ENCODE measurements at regions not wholly inside any gene's neighbourhood (a gene's known extent, or its start where the extent isn't known, plus 50 kb on each side); places are given as distances from the start of the nearest gene placed in this dataset.
"Not testable (repeated sequence)": the region's sequence is repeated elsewhere in the genome, so short reads cannot be mapped to it uniquely, and the experiment has no call there.

DNA sequence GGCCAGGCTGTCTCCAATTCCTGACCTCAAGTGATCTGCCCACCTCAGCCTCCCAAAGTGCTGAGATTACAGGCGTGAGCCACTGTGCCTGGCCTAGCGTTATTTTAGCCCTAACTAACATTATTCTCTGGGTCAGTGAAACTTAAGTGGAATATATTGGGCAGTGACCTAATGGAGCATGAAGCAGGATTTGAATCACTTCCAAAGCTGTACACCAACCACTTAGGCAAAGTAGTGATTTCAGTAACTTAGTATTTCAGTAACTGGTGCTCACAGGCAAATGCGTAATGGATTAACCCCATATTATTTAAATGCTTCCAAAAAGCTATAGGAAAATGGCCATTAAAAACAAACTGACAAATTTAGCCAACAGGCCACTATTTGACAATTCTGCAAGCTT is 142.6 kb downstream of the FAM72B start:
- H3K9me3 ChIP-seq; intact Hi-C loops (cut with DNase I); H3K27me3 ChIP-seq; H3K4me1 ChIP-seq; H3K27ac ChIP-seq; H3K4me3 ChIP-seq; DNase-seq; H3K36me3 ChIP-seq; ATAC-seq: not testable (repeated sequence)

DNA sequence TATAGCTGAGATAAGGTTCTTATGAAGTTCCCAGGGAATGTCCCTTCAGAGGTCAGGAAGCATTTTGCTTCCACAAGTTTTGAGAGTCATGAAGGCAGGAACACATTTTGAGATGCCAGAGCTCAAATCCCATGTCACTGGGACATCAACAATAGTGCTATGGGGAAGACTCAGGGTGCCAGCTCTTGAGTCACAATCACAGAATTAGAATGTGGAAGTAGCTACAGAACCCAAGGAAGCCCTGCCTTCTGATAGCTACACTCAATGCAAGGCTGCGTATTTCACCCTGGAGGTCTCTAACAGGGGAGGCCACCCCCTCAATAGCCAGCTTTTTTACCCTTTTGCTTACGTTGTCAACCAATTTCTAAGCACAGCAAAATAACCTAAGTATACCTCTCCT is 141.3 kb downstream of the FAM72B start:
- H3K36me3 ChIP-seq; H3K9me3 ChIP-seq; H3K27ac ChIP-seq; H3K27me3 ChIP-seq; H3K4me3 ChIP-seq; intact Hi-C loops (cut with DNase I); DNase-seq; H3K4me1 ChIP-seq: not testable (repeated sequence)
- ATAC-seq = peak; percentile 57

DNA sequence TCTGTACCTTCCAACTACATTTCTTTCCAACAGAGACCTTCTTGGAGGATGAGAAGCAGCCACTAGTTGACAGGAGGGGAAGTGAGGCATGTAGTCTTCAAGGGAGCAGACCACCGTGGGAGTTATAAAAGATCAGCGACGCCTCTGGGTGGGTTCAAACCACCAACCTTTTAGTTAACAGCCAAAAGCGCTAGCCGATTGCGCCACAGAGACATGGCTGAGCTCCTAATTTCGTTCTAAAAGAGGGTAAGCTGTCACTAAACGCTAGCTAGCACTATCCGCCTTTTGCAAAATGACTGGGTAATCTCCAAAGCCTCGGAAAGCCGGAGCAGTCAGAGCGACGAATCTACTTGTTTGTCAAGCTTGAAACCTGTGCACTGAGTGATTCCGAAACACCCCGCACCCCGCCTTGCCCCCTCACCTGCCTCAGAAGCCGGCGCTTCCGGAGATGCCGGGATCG is 135.8 kb downstream of the FAM72B start:
- H3K4me3 ChIP-seq; H3K4me1 ChIP-seq; H3K27ac ChIP-seq; intact Hi-C loops (cut with DNase I); ATAC-seq; H3K9me3 ChIP-seq; H3K36me3 ChIP-seq: not testable (repeated sequence)
- H3K27me3 ChIP-seq = peaks cover 4 to 19% of the 10 kb centered on the region in 2 donors
- DNase-seq = peak in 1 of 4 donors; percentile 0

DNA sequence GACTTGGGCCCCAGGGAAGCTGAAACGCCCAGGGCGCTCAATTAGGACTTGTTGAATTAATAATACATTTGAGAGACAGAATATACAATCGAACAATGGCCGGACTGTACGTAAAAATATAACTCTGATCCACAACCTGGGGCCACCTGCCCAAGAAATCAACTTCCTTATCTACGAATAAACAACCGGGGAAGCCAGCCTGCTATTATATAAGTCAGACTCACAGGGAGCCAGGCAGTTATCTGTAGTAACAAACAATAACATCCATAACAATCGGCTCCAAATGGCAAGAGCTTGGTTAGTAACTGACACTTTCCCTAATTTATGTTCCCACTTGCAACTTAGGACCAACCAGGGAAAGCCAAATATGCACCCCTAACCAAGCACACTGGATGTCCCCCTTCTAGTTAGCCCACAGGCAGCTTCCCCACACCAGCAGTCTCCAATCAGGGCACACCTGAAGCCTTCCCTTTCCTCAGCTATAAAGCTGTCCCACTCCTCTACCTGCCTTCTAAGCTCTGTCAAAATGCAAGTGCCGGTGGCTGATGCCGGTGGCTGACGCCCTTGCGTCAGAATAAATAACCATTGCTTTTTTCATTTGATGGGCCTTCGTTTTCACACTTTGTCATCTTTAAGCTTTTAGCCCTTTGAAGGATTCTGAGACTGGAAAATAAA is 135.2 kb downstream of the FAM72B start:
- DNase-seq; H3K4me3 ChIP-seq; intact Hi-C loops (cut with DNase I); H3K9me3 ChIP-seq; ATAC-seq; H3K4me1 ChIP-seq; H3K36me3 ChIP-seq; H3K27ac ChIP-seq: not testable (repeated sequence)
- peaks cover 4 to 19% of the 10 kb centered on the region in 2 donors for H3K27me3 ChIP-seq

DNA sequence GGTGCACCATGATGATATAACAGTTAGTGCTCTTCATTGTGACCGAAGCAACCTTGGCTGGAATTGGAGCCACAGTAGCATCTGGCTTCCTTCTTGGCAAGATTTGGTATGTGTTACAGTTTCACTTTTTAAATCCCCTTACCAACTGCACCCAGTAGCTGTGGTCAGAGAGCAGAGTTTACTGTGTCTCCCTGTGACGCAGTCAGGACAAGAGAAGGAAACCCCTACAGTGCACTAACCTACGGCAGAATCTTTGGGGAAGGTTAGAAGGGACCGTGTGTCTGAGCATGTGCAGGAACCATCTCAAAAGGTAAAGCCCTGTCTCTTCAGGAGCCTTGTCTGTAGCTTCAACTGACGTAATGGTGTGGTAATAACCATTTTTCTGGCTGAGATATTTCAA is 134.0 kb downstream of the FAM72B start:
- DNase-seq; H3K4me3 ChIP-seq; H3K27ac ChIP-seq; H3K4me1 ChIP-seq; ATAC-seq; H3K9me3 ChIP-seq; intact Hi-C loops (cut with DNase I); H3K36me3 ChIP-seq: not testable (repeated sequence)
- peaks cover 4 to 19% of the 10 kb centered on the region in 2 donors for H3K27me3 ChIP-seq

DNA sequence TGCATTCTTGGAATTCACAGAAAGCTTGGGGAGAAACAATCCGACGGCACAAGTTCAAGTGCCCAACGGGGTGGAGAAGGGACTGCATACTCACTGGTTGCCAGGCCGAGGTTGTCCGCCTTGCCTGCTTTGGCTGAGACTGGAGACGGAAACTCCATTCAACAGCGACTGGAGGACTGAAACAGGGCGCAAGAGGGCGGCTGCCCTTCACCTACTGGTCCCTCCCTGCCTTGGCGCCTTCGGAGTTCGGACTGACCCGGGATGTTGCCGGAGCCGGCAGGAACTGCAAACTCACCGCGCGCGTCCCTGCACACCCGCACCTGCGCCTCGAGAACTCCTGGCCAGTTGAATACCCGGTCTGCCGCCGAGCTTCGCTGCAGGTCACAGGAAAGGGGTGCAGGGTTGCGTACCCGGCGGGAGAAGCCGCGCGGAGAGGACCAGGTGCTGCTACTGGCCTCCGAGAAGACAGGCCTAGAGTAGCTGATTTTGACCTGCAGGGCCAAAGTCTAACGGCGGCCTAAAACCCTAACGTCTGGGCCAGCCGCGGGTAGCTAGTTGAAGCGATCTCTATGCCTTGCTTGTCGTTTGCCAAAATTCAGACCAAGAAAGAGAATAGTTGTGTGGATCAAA is 132.9 kb downstream of the FAM72B start:
- H3K9me3 ChIP-seq; H3K27ac ChIP-seq; H3K36me3 ChIP-seq; intact Hi-C loops (cut with DNase I); H3K4me1 ChIP-seq; H3K4me3 ChIP-seq: not testable (repeated sequence)
- peaks cover 4 to 19% of the 10 kb centered on the region in 2 donors for H3K27me3 ChIP-seq
- ATAC-seq = peak; percentile 93
- peak in 1 of 4 donors; percentile 73 for DNase-seq

DNA sequence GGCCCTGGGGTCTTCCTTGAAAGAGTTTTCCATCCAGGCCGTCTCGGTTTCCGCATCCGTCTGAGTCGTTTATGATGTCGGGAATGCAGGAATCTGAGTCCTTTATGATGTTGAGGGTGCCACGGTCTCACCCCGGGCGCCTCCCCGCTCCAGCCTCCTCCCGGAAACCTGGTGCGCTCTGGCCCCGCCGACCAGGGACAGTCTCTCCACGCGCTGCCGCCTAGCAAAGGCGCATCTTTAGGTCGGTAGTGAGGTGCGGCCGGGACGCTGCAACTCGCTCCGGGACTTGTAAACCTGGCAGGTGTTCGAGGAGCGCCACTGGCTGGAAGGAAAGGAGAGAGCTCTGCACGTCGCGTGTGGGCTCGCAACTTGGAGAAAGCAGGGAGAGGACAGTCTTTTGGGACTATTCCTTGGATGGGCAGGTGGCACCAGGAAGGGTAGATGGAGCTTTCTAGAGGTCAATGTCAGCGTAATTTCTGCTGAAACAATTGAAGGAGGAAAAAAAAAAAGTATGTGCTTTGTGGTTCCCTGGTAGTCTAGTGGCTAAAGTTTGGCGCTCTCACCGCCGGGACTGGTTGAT is 132.0 kb downstream of the FAM72B start:
- ATAC-seq (peak; percentile 26), DNase-seq (peak in 1 of 4 donors; percentile 82)
- H3K36me3 ChIP-seq; H3K4me3 ChIP-seq; H3K4me1 ChIP-seq; H3K9me3 ChIP-seq; intact Hi-C loops (cut with DNase I); H3K27ac ChIP-seq: not testable (repeated sequence)
- peaks cover 4 to 19% of the 10 kb centered on the region in 2 donors for H3K27me3 ChIP-seq

DNA sequence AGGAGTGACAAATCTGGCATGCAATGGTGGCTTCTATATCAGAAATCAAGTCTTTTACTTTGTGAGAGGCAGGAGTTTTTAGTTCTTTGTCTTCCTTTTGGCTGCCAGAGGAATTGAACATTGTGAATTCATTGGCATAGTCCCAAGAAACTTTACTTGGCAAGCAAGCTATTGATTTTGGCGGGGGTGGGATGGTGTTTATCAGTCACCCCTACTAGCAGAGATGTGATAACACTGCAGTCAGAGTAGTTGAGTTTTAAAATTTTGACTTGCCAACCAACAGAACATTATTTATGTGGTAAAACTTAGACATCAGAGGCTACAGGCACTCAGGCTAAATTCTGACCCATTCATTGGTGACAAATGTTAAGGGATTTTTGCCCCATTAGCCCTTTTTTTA is 129.2 kb downstream of the FAM72B start:
- H3K27ac ChIP-seq; H3K4me3 ChIP-seq; intact Hi-C loops (cut with DNase I); H3K36me3 ChIP-seq; H3K9me3 ChIP-seq; H3K4me1 ChIP-seq; ATAC-seq; DNase-seq: not testable (repeated sequence)
- peaks cover 4 to 19% of the 10 kb centered on the region in 2 donors for H3K27me3 ChIP-seq

DNA sequence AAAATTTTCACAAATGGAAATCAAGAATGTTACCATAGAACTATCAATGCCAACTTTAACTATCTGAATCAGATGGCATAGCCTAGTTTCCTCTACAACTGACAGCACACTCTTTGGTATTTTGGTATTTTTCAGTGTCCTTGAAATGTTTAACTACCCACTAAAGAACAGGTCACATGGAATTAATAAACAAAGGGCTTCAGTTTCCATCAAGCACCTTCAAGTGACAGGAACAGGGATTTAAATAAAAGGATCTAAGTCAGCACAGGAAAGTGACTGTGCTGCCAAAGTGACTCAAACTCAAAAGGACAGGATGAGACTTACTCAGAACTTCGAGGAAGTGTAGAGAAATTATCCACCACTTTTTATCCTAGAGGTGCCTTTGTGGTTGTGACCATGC is 117.2 kb downstream of the FAM72B start:
- H3K4me3 ChIP-seq; H3K27me3 ChIP-seq; H3K4me1 ChIP-seq; H3K27ac ChIP-seq; H3K36me3 ChIP-seq; DNase-seq; intact Hi-C loops (cut with DNase I); H3K9me3 ChIP-seq: not testable (repeated sequence)
- peak; percentile 87 for ATAC-seq

DNA sequence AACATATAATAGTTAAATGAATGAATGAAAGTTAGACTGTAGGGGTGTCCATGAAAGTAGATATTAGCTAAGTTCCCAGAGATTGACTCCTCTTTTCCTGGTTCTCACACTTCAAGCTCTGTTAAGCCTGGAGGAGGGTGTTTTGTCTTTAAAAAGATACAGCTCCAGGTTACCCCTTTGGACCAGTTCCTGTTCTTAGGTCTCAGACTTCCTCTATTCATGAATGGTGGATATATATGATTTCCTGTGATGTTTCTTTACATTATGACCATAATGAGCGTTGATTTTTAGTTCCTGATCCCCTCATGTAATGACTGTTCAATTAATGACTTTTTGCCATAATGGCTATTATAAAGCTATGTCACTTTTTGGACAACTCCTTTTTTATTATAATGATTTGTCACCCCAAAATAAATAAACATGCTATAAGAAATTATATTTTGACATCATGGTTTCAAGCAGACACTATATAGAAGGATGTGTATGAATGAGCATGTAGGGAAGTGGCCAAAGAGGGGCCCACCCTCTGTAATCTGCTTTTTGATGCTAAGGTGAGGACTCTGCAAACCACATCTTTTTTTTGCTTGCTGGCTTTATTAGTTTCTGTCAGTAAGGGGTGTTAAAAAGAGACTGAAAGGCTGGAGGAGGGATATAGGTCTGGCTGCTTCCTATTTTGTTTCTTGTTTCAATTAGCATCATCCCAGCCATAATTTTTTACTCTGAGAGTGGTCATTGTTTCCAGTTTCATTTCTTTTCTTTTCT is 115.2 kb downstream of the FAM72B start:
- H3K9me3 ChIP-seq; H3K4me1 ChIP-seq; H3K36me3 ChIP-seq; ATAC-seq; H3K27me3 ChIP-seq; H3K4me3 ChIP-seq; intact Hi-C loops (cut with DNase I); DNase-seq; H3K27ac ChIP-seq: not testable (repeated sequence)

DNA sequence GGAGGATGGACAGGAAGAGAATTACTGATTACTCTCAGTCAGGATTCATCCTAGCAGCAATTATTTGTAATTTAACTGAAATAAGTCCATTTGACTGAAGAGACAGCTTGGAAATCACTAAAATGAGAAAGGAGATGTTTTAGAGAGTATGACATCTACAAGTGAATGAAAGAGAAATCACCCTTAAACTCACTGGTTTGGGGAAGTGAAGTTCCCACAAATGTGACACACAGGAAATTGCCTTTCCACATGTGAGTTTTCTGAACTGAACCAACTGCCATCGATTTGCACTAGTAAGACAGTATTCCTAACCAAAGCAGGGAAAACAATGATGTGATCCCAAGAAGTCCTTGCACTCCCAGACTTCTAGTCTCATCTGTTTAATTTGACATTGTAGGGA is 110.3 kb downstream of the FAM72B start:
- intact Hi-C loops (cut with DNase I); DNase-seq; H3K27me3 ChIP-seq; H3K4me3 ChIP-seq; H3K9me3 ChIP-seq; H3K4me1 ChIP-seq; H3K36me3 ChIP-seq: not testable (repeated sequence)
- peak; percentile 42 for ATAC-seq
- H3K27ac ChIP-seq = peak overlapping the region in 1 of 2 donors; percentile 61

DNA sequence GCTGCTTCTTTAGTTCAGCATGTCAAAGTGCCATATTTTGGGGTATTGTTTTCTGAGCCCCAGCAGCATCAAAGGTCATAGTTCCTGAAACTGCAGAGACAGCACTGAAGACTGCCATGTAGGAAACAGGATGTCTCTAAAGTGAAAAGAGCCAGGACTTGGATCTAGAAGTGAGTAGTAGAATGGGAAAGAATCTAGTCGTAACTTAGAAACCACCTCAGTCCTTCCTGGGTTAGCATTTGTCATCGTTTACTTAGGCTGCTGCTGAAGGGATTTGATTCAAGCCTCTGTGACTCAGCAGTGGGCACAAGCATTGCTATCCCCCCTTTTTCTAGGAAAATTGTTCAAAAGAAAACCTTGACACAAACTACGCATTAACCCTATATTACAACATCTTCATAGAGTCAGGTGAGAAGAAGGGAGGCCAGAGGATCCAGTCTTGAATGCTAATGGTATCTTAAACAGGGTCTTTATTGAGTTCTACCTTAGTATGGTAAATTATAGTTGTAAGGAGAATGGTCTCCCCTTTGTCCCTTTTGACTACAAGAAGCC is 108.8 kb downstream of the FAM72B start:
- H3K9me3 ChIP-seq; H3K36me3 ChIP-seq; H3K4me3 ChIP-seq; H3K4me1 ChIP-seq; DNase-seq; H3K27me3 ChIP-seq; intact Hi-C loops (cut with DNase I); H3K27ac ChIP-seq: not testable (repeated sequence)
- peak; percentile 30 for ATAC-seq

DNA sequence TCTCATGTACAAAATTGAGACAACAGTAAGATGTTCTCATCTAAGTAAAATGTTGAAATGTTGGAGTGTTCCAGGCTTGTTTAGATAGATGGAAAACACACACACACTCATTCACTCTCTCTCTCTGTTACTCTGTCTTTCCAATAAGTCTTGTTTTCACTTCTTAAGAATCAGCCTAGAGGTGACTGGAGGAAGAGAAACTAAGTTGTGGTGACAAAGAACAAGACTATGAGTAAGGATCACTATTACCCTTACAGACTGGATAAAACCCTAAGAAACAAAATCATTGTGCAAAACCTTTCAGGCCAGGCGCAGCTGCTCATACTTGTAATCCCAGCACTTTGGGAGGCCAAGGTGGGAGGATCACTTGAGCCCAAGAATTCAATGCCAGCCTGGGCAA is 107.5 kb downstream of the FAM72B start:
- H3K9me3 ChIP-seq; H3K36me3 ChIP-seq; DNase-seq; intact Hi-C loops (cut with DNase I); H3K27ac ChIP-seq; H3K27me3 ChIP-seq; H3K4me1 ChIP-seq; H3K4me3 ChIP-seq: not testable (repeated sequence)
- peak; percentile 56 for ATAC-seq
